Sigmoid colon (tissue), 4 donors: ENCODE measurements at regions not wholly inside any gene's neighbourhood (a gene's known extent, or its start where the extent isn't known, plus 50 kb on each side); places are given as distances from the start of the nearest gene placed in this dataset.

Experiments used
- EP300 ChIP-seq, 4 donors: sonication (generic); formaldehyde crosslinking; IDR thresholded peaks; one replicate each; pipeline ENCODE4 v1.6.1; 2017; ENCODE audit warnings: antibody characterized with exemption in 4 of 4
- TF ChIP-seq, protein P1 (sequence below), 4 experiments: fragments of 450-650 bp in 3 of 4; fragments of 200-600 bp in 1 of 4; IDR thresholded peaks; one replicate each; pipeline ENCODE4 v1.5.1; 2016 to 2019; ENCODE audit warnings: antibody characterized with exemption in 4 of 4, mild to moderate bottlenecking in 3 of 4, moderate library complexity in 2 of 4

DNA sequence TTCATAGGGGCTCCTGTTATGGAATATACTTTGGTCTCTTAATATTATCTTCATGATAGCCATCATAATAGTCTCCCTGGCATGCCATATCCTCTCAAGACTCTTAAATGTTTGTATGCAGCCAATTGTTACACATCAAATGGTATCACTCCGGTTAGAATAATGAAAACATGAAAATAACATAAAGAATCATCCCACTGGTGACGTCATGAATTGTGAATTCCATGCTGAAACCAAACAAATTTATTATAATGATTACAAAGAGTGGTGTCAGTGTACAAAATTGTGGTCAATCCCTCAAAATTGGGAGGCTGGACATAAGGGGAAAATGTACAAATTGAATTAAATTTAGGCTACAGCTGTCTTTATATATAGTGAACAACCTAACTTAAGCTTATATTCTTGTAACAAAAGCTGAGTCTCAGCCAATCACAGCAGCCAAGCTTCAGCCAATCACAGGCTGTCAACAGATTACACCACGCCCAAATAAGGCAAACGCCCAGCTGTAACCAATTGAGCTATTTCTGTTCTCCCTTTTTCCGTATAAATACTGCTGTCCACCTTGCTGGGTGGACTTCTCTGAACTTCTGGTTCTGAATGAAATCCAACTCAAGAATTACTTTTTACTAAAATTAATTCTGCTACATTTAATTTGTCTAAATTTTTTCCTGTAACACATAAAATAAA lies 156.1 kb downstream of the CHD9NB start:
- TF ChIP-seq, protein P1, sequence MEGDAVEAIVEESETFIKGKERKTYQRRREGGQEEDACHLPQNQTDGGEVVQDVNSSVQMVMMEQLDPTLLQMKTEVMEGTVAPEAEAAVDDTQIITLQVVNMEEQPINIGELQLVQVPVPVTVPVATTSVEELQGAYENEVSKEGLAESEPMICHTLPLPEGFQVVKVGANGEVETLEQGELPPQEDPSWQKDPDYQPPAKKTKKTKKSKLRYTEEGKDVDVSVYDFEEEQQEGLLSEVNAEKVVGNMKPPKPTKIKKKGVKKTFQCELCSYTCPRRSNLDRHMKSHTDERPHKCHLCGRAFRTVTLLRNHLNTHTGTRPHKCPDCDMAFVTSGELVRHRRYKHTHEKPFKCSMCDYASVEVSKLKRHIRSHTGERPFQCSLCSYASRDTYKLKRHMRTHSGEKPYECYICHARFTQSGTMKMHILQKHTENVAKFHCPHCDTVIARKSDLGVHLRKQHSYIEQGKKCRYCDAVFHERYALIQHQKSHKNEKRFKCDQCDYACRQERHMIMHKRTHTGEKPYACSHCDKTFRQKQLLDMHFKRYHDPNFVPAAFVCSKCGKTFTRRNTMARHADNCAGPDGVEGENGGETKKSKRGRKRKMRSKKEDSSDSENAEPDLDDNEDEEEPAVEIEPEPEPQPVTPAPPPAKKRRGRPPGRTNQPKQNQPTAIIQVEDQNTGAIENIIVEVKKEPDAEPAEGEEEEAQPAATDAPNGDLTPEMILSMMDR (IDR thresholded peaks at IDR 0.05): no peak
- no peak for TF ChIP-seq EP300 (IDR thresholded peaks at IDR 0.05)
